Stomach (tissue), 8 donors: ENCODE measurements at regions not wholly inside any gene's neighbourhood (a gene's known extent, or its start where the extent isn't known, plus 50 kb on each side); places are given as distances from the start of the nearest gene placed in this dataset.

ENCODE experiments used
- DNase-seq, 2 donors: peaks; one replicate each; pipeline versions ENCODE4 v3.0.0 to v3.0.0-alpha.2; 2013 to 2019
- H3K27ac ChIP-seq, 5 donors: fragments of 200-600 bp in 4 of 5; sonication (generic) in 4 of 5; one replicate each; pipeline ENCODE4 v1.5.1; 2013 to 2019; ENCODE audit warnings: mild to moderate bottlenecking in 1 of 5, moderate library complexity in 1 of 5
- H3K27me3 ChIP-seq, 3 donors: fragments of 200-600 bp; sonication (generic); one replicate each; pipeline ENCODE4 v1.5.1; 2017 to 2019; ENCODE audit warnings: mixed run types in 1 of 3
- H3K36me3 ChIP-seq, 4 donors: fragments of 200-600 bp; sonication (generic); 1 replicate in 3 of 4; 2 replicates in 1 of 4; pipeline ENCODE4 v1.5.1; 2016 to 2019
- H3K4me1 ChIP-seq, 4 donors: fragments of 200-600 bp; sonication (generic); one replicate each; pipeline ENCODE4 v1.5.1; 2016 to 2019
- H3K4me3 ChIP-seq, 4 donors: fragments of 200-600 bp; sonication (generic) in 3 of 4; one replicate each; pipeline ENCODE4 v1.5.1; 2016 to 2019; ENCODE audit warnings: mild to moderate bottlenecking in 1 of 4
- H3K9me3 ChIP-seq, 4 donors: fragments of 200-600 bp; sonication (generic); one replicate each; pipeline ENCODE4 v1.5.1; 2016 to 2019
- EP300 ChIP-seq: sonication (generic); formaldehyde crosslinking; IDR thresholded peaks from one replicate; pipeline ENCODE4 v1.6.1; 2017; ENCODE audit warnings: antibody characterized with exemption
- POLR2A ChIP-seq, 4 donors: fragments of 450-650 bp; IDR thresholded peaks; one replicate each; pipeline ENCODE4 v1.6.1; 2016; ENCODE audit warnings: antibody characterized with exemption in 4 of 4, control low read depth in 2 of 4, mild to moderate bottlenecking in 1 of 4, moderate library complexity in 1 of 4
- POLR2AphosphoS5 ChIP-seq, 3 donors: sonication (generic); formaldehyde crosslinking; IDR thresholded peaks; one replicate each; pipeline ENCODE4 v1.6.1; 2016; ENCODE audit warnings: antibody characterized with exemption in 3 of 3
- WGBS, 5 donors: extraction: QIAGEN DNeasy Blood & Tissue Kit in 3 of 5; methylation state at CpG; one replicate each; pipeline versions ENCODE4 v1.1.5 to v1.1.7; 2013 to 2018; 5-methylcytosine and 5-hydroxymethylcytosine counted together
- intact Hi-C: fragments of 100-400 bp; cut with DNase I; formaldehyde crosslinking; loops from one replicate; pipeline ENCODE4 v1.15.1; 2023; ENCODE audit warnings: low total_unique reads
- TF ChIP-seq, protein P1 (sequence below), 7 experiments: fragments of 450-650 bp in 4 of 7; fragments of 200-600 bp in 3 of 7; sonication (generic) in 3 of 7; IDR thresholded peaks; one replicate each; pipeline ENCODE4 v1.5.1; 2016 to 2019; ENCODE audit warnings: antibody characterized with exemption in 7 of 7, control low read depth in 2 of 7, mild to moderate bottlenecking in 1 of 7
- donor health status: healthy with polysubstance abuse.
- donor health status: Bipolar disorder and iron deficiency.
- donor health status: healthy.

DNA sequence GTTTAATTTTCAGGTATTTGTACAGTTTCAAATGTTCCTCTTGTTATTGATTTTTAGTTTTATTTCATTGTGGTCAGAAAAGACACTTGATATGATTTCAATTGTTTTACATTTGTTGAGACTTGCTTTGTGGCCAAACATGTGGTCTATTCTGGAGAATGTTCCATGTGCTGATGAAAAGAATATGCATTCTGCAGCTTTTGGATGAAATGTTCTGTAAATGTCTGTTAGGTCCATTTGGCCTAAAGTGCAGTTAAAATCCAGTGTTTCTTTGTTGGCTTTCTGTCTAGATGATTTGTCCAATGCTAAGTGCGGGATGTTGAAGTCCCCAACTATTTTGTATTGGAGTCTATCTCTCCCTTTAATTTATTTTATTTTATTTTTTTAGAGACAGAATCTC lies 70.5 kb downstream of the ZNF503 start:
- DNase-seq = no peak
- WGBS, 5 donors = 91 to 100% (median 95%) methylated on average over 1 of the region's 1 CpG
- no peak overlapping the region for H3K4me3 ChIP-seq
- H3K9me3 ChIP-seq = no peaks in the 10 kb centered on the region
- H3K27me3 ChIP-seq = no peaks in the 10 kb centered on the region
- TF ChIP-seq, protein P1, sequence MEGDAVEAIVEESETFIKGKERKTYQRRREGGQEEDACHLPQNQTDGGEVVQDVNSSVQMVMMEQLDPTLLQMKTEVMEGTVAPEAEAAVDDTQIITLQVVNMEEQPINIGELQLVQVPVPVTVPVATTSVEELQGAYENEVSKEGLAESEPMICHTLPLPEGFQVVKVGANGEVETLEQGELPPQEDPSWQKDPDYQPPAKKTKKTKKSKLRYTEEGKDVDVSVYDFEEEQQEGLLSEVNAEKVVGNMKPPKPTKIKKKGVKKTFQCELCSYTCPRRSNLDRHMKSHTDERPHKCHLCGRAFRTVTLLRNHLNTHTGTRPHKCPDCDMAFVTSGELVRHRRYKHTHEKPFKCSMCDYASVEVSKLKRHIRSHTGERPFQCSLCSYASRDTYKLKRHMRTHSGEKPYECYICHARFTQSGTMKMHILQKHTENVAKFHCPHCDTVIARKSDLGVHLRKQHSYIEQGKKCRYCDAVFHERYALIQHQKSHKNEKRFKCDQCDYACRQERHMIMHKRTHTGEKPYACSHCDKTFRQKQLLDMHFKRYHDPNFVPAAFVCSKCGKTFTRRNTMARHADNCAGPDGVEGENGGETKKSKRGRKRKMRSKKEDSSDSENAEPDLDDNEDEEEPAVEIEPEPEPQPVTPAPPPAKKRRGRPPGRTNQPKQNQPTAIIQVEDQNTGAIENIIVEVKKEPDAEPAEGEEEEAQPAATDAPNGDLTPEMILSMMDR (IDR thresholded peaks at IDR 0.05) = no peak
- TF ChIP-seq POLR2A (IDR thresholded peaks at IDR 0.05) (no peak), POLR2AphosphoS5 (IDR thresholded peaks at IDR 0.05) (no peak)
- no peaks in the 10 kb centered on the region for H3K36me3 ChIP-seq
- H3K4me1 ChIP-seq = no peaks in the 10 kb centered on the region
- intact Hi-C loops = no loop called here
- no peak overlapping the region for H3K27ac ChIP-seq

DNA sequence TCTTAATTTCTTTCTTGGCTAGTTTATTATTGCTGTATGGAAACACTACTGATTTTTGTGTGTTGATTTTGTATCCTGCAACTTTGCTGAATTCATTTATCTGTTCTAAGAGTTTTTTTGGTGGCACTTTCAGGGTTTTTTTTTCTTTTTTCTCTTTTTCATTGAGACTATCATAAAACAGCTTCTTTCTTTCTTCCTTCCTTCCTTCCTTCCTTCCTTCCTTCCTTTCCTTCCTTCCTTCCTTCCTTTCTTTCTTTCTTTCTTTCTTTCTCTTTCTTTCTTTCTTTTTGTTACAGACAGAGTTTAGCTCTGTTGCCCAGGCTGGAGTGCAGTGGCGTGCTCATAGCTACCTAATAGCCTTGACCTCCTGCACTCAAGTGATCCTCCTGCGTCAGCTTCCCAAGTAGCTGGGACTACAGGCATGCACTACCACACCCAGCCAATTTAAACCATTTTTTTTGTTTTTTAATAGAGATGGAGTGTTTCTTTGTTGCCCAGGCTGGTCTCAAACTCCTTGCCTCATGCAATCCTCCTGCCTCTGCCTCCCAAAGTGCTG lies 72.3 kb downstream of the ZNF503 start:
- no peak for TF ChIP-seq POLR2A (IDR thresholded peaks at IDR 0.05)
- Histone ChIP-seq H3K27ac (no peak overlapping the region), H3K27me3 (no peaks in the 10 kb centered on the region), H3K4me3 (no peak overlapping the region), H3K4me1 (no peaks in the 10 kb centered on the region), H3K9me3 (no peaks in the 10 kb centered on the region), H3K36me3 (no peaks in the 10 kb centered on the region)
- DNase-seq = no peak
- intact Hi-C loops = no loop called here
- WGBS, 5 donors = 64 to 88% (median 87%) methylated on average over 2 of the region's 2 CpGs

DNA sequence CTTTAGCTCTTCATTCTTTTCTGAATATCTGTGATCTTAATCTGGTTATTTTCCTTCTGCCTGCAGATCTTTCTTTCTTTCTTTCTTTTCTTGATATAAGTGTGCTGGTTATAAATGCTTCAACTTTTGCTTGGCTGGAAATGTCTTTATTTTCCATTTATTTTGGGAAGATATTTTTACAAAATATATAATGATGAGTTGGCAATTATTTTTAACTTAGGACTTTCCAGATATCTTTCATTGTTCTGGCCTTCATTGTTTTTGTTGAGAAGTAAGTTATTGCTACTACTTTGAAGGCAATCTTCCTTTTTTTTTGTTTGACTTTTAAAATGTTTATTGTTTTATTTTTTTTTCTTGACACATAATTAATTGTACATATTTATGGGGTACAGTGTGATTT lies 75.3 kb downstream of the ZNF503 start:
- no peak overlapping the region for H3K27ac ChIP-seq
- no peak for DNase-seq
- H3K36me3 ChIP-seq = no peaks in the 10 kb centered on the region
- no peaks in the 10 kb centered on the region for H3K27me3 ChIP-seq
- TF ChIP-seq POLR2A (IDR thresholded peaks at IDR 0.05) (no peak), EP300 (no peak), POLR2AphosphoS5 (IDR thresholded peaks at IDR 0.05) (no peak)
- TF ChIP-seq, protein P1 (IDR thresholded peaks at IDR 0.05) = no peak
- no peaks in the 10 kb centered on the region for H3K4me1 ChIP-seq
- no peak overlapping the region for H3K4me3 ChIP-seq
- peaks cover 0 to 10% (median 4%) of the 10 kb centered on the region in 4 donors for H3K9me3 ChIP-seq
- intact Hi-C loops = no loop called here

DNA sequence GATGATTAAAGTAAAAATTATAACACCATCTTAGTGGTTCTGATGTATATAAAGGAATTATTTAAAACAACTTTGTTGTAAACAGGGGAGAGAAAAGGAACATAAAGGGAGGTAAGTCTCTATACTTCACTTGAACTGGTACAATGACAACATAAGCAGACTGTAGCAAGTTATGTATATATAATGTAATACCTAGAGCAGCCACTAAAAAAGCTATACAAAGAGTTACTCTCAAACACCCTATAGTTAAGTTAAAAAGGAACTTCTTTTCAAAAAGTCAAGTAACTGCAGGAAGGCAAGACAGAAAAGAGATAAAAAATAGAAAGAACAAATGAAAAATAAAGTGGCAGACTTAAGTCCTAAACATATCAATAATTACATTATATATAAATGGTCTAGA lies 82.3 kb downstream of the ZNF503 start:
- H3K36me3 ChIP-seq = no peaks in the 10 kb centered on the region
- no peak overlapping the region for H3K4me3 ChIP-seq
- intact Hi-C loops = no loop called here
- H3K27me3 ChIP-seq = no peaks in the 10 kb centered on the region
- no peaks in the 10 kb centered on the region for H3K4me1 ChIP-seq
- no peak for DNase-seq
- H3K27ac ChIP-seq = no peak overlapping the region
- peaks cover 0 to 46% (median 33%) of the 10 kb centered on the region in 4 donors for H3K9me3 ChIP-seq
- TF ChIP-seq, protein P1 (IDR thresholded peaks at IDR 0.05) = peak in 1 of 7 experiments; percentile 13
- no peak for TF ChIP-seq POLR2A (IDR thresholded peaks at IDR 0.05)

DNA sequence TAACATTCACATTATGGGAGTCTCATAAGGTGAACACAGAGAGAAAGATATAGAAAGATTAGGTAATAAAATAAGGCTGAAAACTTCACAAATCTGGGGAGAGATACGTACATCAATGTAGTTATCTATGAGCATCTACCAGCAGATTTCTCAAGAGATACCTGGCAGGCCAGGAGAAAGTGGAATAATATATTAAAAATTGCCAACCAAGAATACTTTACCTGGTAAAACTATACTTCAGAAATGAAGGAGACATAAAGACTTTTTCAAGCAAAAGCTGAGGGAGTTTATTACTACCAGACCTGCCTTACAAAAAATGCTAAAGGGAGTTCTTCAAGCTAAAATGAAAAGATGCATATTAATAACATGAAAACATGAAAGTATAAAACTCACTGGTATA lies 78.8 kb upstream of the COMTD1 start:
- Histone ChIP-seq H3K36me3 (no peaks in the 10 kb centered on the region), H3K9me3 (peaks cover 0 to 37% (median 26%) of the 10 kb centered on the region in 4 donors), H3K4me3 (no peak overlapping the region), H3K27ac (no peak overlapping the region), H3K27me3 (no peaks in the 10 kb centered on the region), H3K4me1 (no peaks in the 10 kb centered on the region)
- 80 to 100% (median 96%) methylated on average over 1 of the region's 1 CpG for WGBS, 5 donors
- intact Hi-C loops = no loop called here
- TF ChIP-seq POLR2A (IDR thresholded peaks at IDR 0.05) (no peak), EP300 (no peak), POLR2AphosphoS5 (IDR thresholded peaks at IDR 0.05) (no peak)
- TF ChIP-seq, protein P1 (IDR thresholded peaks at IDR 0.05) = no peak
- no peak for DNase-seq
